HFF-Myc (cell line): ENCODE measurements at regions not wholly inside any gene's neighbourhood (a gene's known extent, or its start where the extent isn't known, plus 50 kb on each side); places are given as distances from the start of the nearest gene placed in this dataset.
"Not testable (repeated sequence)": the region's sequence is repeated elsewhere in the genome, so short reads cannot be mapped to it uniquely, and the experiment has no call there.

Experiments
- DNase-seq: peaks from one replicate; pipeline ENCODE4 v3.0.0-alpha.2; 2011; ENCODE audit warnings: low read depth; ENCODE audit errors: extremely low read depth
- H3K4me3 ChIP-seq: replicated peaks from 2 replicates; pipeline ENCODE4 v1.5.1; 2011; ENCODE audit warnings: low read depth, mild to moderate bottlenecking, control low read depth, low read length
- TF ChIP-seq, protein P1 (sequence below): IDR thresholded peaks from 2 replicates; pipeline ENCODE4 v1.5.1; 2012; ENCODE audit warnings: mild to moderate bottlenecking, low read depth, low read length, control low read depth; ENCODE audit errors: missing control alignments

DNA sequence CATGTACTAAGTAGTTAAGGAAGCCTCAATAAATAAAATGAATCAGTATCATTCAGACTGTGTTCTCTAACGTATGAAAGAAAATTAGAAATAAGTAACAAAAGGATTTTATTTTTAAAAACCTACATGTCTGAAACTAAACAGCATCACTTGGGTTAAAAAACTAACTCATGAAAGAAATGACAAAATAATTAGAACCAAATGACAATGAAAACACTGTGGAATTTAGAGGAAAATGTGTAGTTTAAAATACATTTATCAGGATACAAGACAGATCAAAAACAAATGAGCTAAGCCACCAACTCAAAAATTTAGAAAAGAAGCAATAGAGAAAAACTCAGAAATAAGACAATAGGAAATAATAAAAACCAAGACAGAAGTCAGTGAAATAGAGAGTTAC is 108.7 kb downstream of the TENT5C start:
- no peak overlapping the region for H3K4me3 ChIP-seq
- DNase-seq, result no peak
- TF ChIP-seq, protein P1, sequence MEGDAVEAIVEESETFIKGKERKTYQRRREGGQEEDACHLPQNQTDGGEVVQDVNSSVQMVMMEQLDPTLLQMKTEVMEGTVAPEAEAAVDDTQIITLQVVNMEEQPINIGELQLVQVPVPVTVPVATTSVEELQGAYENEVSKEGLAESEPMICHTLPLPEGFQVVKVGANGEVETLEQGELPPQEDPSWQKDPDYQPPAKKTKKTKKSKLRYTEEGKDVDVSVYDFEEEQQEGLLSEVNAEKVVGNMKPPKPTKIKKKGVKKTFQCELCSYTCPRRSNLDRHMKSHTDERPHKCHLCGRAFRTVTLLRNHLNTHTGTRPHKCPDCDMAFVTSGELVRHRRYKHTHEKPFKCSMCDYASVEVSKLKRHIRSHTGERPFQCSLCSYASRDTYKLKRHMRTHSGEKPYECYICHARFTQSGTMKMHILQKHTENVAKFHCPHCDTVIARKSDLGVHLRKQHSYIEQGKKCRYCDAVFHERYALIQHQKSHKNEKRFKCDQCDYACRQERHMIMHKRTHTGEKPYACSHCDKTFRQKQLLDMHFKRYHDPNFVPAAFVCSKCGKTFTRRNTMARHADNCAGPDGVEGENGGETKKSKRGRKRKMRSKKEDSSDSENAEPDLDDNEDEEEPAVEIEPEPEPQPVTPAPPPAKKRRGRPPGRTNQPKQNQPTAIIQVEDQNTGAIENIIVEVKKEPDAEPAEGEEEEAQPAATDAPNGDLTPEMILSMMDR, result no peak

- DNase-seq, H3K4me3 ChIP-seq: not testable (repeated sequence)
Measured at GRCh38 chr1:117716030-117716429, 110.2 kb downstream of the TENT5C start.

- H3K4me3 ChIP-seq, DNase-seq: not testable (repeated sequence)
Measured at GRCh38 chr1:117717980-117718379, 112.1 kb downstream of the TENT5C start.

DNA sequence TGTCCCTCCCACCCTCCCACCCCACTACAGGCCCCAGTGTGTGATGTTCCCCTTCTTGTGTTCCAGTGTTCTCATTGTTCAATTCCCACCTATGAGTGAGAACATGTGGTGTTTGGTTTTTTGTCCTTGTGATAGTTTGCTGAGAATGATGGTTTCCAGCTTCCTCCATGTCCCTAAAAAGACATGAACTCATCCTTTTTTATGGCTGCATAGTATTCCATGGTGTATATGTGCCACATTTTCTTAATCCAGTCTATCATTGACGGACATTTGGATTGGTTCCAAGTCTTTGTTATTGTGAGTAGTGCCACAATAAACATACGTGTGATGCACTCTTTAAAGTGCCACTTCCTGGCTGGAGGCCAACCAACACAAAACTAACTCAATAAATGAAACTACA is 112.7 kb downstream of the TENT5C start:
- DNase-seq, H3K4me3 ChIP-seq: not testable (repeated sequence)

GRCh38 chr1:117719004-117719403 is 113.2 kb downstream of the TENT5C start:
- no peak for DNase-seq

DNA sequence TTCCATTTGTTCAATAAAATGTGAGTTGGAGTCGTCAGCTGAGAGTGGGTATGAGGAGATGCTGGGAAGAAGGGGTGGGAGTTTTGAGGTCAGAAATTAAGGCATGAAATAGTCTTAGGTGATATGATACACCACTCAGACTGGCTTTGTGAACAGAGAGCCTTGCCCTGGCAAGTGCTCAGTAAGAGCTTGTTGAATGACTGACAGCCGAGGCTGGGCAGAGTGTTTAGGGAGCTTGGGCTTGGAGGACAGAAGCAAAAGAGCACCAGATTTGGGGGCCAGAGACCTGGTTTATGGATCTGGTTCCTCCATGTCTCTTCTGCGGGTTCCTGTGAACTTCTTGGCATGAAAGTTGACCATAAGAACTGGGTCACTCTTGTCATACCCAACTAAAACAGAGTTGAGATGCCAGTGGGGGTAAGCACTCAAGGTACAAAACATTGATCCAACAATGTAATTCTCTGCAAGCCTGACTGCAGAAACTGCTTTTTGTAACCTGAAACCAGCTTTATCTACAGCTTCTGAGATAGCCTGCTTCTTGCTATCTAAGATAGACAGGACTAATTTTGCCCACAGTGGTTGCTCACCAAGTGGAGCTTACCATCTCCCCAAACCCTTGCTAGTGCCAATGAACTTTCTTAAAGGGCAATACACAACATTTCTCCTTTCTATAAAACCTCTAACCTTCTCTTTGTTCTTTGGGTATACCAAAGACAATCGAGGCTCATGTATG is 126.4 kb downstream of the TENT5C start:
- TF ChIP-seq, protein P1, result no peak
- DNase-seq, result no peak

More at GRCh38 chr1:117719004-117719403, 113.2 kb downstream of the TENT5C start:
- no peak overlapping the region for H3K4me3 ChIP-seq
- TF ChIP-seq, protein P1, result no peak

DNA sequence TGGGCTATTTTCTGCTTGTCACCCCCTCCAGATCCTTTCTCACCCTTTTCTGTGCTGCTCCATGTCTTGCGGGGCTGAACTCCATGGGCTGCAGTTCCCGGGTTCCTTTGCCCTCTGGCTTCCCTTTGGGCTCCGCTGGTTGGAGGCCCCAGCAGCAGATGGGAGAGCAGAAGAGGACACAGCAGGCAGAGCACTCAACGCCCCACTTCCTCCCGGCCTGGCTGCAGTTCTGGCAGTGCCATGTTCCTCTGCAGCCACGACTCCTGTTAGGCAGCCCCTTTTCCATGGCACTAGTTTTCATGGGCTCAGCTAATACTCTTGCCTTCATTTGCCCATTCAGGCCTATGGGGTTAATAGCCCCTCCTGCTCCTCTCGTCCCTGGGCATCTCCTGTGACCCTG is 127.1 kb downstream of the TENT5C start:
- DNase-seq, result no peak
- TF ChIP-seq, protein P1, result no peak
- H3K4me3 ChIP-seq, result no peak overlapping the region

More for the DNA sequence above, 126.4 kb downstream of the TENT5C start:
- H3K4me3 ChIP-seq, result no peak overlapping the region

DNA sequence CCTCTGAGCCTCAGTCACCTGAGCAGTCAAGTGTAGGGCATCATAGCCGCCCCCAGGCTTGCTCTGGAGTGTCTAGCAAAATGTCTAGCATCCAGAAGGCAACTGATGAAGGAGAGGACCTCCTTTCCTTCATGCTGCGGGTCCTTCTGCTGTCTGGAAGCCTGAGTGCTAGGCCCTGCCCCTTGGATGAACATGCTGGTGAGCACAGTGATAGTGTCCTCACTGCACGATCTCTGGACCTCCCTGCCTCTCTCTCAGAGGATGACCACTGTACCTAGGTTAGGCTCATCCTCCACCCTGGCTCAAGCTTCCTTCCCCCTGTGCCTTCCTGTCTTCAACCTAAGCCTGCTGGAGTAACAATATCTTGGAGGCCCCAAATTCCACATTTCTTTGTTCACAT is 128.6 kb downstream of the TENT5C start:
- TF ChIP-seq, protein P1, result no peak
- no peak for DNase-seq
- no peak overlapping the region for H3K4me3 ChIP-seq
